HG03045 (cell line): ENCODE measurements at regions not wholly inside any gene's neighbourhood (a gene's known extent, or its start where the extent isn't known, plus 50 kb on each side); places are given as distances from the start of the nearest gene placed in this dataset.
"Not testable (repeated sequence)": the region's sequence is repeated elsewhere in the genome, so short reads cannot be mapped to it uniquely, and the experiment has no call there.

ENCODE experiments used
- ATAC-seq: cut with Tn5 transposase; IDR thresholded peaks from one replicate; pipeline ENCODE4 v1.9.1; 2021; ENCODE audit warnings: mild to moderate bottlenecking, moderate library complexity; ENCODE audit not compliant: unreplicated experiment

DNA sequence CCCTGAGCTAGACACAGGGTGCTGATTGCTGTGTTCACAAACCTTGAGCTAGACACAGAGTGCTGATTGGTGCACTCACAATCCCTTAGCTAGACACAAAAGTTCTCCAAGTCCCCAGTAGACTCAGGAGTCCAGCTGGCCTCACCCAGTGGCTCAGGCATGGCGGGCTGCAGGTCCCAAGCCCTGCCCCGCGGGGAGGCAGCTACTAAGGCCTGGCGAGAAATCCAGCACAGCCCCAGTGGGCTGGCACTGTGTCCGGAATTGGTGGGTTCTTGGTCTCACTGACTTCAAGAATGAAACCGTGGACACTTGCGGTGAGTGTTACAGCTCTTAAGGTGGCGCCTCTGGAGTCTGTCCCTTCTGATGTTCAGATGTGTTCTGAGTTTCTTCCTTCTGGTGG, 741.2 kb downstream of the SOCS6 start:
- not testable (repeated sequence) for ATAC-seq

DNA sequence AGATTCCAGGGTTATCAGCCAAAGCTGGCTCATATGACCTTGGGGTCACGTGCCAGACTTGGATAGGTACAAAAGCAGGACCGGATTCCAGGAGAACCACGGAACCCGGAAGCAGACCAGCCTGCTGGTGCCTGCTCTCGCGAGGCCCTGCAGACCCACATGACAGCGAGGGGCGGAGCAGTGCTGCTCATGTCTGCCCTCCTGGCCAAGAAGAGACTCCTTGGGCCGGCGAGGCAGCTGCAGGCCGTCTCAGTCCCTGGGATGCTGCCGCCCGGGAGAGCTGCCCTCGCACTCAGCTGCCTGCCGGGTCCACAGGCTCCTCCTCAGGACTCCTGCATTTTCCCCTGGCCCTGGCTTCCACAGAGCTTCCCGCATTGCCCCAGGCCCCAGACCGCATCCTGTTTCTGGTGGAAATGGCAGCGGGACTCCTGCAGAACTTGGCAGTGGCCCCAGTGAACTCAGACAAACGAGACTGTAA, 739.5 kb downstream of the SOCS6 start:
- no peak for ATAC-seq

DNA sequence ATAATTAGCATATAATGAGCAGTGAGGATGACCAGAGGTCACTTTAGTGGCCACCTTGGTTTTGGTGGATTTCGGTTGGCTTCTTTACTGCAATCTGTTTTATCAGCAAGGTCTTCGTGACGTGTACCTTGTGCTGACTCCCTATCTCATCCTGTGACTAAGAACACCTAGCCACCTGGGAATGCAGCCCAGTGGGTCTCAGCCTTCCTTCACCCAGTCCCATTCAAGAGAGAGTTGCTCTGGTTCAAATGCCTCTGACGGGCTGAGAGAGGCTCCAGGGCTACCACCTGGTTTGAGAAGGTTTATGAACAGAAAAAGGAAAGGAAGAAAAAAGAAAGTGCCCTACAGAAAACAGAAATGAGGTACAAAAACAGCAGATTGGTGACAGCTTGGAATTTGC, 738.7 kb downstream of the SOCS6 start:
- ATAC-seq = no peak

DNA sequence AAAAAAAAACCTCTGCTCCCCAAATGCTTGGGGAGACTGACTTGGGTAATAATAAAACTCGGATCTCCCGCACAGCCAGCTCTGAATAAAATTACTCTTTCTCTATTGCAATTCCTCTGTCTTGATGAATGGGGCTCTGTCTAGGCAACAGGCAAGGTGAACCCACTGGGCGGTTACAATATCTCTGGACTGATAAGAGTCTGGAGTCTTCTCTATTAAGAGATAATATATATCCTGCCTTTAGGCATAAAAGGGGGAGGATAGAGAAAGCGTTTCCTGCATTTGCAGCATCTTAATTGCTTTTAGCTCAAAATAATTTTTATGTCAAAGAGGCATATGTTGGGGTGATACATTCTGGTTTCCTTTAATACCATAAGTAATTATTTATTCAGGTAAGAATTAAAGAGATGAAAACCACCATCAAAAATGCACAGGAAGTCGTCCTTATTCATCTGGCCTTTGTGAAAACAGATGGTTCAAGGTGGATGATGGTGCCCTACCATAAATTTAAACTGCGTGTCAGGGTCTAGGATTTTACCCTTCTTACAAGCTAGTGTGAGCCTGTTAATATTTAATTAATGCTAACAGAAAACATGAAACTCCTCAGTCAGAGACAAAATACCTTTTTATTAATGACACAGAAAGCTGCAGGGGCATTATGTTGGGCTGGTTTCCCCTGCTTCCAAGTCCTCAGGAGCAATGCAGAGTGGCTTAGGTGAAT, 736.8 kb downstream of the SOCS6 start:
- no peak for ATAC-seq

DNA sequence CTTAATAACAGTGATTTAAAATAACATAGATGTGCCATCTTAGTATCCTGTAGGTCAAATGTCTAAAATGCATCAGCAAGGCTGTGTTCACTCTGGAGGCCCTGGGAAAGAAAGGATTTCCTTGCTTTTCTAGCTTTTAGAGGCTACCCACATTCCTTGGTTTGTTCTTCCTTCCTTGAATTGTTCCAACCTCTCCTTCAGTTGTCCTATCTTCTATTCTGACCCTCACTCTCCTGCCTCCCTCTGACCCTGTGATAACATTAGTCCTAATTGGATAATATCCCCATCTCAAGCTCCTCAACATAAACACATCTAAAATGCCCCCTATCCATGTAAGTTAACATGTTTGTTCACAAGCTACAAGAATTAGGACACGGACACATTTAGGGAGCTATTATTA, 733.5 kb downstream of the SOCS6 start:
- ATAC-seq = no peak

DNA sequence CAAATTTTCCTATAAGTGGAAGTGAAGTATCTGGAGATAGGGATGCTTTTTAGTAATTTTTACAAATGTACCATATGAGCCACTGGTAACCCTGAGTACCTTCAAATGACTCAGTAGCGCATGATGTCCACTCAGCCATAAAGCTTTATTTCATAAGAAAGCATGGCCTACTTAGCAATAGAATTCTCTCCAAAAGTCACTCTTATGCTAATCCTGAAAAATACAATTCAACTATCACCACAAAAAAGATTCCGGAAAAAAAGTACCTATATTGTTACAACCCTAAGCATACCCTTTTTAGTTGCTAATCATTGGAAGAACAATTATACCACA, 732.2 kb downstream of the SOCS6 start:
- no peak for ATAC-seq

DNA sequence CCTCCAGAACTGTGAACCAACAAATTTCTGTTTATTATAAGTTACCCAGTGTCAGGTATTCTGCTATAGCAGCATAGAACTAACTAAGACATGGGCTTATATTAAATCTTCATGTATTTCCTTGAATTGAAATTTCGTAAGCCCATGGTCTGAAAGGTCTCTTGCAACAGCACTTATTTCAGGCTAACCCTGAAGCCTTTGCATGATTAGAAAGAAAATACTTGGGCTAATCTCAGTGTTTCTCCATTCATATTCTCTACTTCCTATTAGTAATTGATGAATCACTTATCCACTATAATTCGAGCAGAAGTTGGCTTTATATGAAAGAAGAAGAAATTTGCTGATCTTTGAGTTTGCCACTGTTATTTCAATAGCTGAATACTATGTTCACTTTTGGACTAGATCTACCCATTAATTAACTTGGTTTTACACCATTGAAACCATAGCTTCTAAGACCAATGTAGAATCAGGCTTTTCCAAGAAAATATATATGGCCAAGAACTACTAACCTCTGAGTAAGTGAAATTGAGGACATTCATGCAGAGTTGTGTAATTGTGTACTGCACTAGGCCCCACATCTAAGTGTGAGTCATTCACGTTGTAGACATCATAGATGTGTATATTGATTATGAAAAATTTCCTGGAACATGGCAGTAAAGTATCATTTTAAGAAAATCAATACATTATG, 731.6 kb downstream of the SOCS6 start:
- no peak for ATAC-seq

DNA sequence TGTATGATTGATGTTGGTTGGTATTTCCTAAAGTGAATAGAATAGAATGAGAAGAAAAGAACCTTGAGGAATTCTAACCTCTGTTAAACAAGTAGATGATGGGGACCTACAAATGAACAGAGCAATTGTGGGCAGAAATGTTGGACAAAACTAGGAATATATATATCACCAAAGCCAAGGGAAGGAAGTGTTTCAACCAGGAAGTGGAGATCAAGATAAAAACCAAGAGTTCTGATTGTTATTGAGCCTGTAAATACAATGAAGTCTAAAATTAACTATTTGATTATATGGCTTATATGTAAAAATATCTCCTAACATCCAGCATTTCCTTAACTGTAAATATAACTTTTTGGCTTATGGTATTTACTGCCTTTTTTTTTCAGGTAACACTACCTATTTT, 730.0 kb downstream of the SOCS6 start:
- ATAC-seq = no peak

DNA sequence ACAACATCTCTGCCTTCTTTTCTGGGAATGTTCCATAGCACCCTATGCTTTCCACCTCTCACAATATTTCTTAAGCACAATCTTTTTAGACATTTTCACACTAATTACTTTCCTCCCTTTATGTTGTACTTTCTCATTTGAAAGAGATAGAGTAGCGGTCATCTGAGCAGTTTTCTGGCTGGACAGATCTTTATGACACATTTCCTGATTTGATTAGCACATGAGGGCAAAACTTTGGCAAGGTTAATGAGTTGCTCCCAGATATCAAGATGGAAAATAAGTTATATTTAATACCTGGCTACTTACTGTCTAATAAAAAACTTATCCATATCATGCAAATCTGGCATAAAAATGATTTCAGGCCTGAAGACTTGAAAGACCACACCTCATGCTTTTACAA, 723.9 kb downstream of the SOCS6 start:
- ATAC-seq = no peak

DNA sequence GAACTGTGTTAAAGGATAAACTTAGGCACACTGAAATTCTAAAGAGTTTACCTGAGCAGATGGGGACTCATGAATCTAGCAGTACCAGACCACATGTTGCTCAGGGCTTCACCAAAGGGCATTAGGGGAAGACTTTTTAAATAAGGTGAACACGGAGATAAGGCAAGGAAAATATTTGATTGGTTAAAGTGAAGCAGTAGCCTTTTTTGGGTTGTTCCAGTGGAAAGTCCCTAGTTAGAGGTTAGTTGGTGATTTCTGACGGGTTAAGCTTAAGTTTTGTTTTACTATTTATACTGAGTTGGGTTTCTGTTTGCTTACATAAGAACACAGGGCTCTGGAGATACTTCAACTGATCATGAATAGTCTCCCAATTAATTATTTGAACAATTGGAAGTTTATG, 722.5 kb downstream of the SOCS6 start:
- peak; percentile 42 for ATAC-seq

DNA sequence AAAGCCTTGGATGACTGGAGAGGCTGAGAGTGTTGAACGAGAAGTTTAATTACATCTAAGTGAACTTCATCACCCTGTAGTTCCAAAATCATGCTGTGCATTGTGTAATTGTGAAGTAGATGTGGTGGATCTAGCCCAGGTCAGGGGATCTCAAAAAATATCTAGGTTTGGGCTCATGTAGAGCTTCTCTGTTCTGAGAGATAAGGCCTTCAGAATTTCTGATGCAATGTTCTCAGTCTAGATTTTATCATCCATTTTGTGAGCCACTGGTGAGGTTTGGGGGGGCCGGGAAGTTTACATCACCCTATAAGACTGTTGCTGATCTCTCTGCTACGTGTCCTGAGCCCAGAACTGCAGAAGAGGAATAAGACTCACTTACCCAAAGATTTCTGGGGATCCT, 719.4 kb downstream of the SOCS6 start:
- ATAC-seq = no peak

DNA sequence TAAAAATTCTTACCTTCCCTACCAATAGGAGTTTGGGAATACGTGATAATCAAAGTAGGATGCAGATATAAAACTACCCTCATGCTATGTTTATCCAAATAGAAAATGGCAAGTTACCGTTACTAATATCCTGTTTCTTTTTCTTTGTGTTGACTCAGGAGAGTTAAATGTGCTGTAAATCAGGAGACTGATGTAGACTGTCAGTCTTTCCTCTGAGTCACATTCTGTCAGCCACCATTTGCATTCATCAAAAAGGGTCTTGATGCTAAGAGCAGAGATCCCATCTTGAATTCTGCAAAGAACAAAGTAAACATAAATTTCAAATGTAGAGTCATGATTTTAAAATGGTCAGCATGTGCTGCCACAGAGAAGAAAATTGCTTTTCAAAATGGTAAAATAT, 712.8 kb downstream of the SOCS6 start:
- no peak for ATAC-seq

DNA sequence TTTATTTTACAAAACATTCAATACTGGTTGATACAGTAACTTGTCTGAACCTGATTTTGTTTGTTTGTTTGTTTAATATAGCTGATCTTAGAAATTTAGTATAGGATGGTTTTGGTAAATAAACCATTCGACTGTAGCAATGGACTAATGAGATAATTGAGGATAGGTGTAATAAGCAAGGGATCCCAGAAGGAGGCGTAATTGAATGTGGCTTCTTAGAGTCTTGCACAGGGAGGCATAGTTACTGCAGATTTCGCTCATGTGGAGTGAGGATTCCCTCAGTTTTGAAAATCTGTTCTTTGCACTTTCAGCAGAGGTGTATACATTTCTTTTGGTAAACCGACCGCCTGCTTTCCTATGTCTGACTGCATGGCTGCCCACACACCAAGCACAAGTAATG, 709.6 kb downstream of the SOCS6 start:
- no peak for ATAC-seq

DNA sequence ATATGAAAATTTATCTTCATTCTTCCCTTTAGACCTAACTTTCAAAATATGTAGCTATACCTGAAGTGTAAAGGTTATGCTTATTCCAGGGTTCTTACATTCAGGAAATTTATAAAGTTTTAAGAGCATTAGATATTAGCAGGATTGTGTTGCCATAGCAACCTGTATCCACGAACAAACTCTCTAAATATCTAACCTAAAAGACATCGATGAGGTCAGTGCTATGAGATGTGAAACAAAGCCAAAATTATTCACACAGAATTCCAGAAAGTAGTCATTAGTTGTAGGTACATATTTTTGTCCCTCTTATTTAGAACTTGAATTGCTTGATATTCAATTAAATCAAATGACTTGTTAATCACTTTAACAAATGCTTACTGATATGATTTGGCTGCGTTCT, 705.3 kb downstream of the SOCS6 start:
- no peak for ATAC-seq

DNA sequence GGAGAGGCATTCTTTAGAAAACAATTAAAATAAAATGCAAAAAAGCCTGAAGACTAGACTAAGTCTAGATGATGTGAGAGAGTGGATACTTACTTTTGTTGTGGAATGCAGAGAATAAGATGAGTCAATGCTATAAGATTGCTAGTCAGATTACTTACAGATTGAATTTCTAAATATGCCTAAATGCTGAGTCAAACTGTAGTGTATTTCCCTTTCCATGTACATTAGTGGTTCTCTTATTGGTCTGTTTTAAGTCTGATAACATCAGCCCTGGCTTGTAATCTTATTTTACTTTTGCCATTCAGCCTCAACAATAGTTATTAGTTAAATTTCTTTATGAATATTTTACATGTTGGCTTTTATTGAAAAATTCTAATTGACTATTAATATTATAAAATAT, 702.7 kb downstream of the SOCS6 start:
- ATAC-seq = no peak

DNA sequence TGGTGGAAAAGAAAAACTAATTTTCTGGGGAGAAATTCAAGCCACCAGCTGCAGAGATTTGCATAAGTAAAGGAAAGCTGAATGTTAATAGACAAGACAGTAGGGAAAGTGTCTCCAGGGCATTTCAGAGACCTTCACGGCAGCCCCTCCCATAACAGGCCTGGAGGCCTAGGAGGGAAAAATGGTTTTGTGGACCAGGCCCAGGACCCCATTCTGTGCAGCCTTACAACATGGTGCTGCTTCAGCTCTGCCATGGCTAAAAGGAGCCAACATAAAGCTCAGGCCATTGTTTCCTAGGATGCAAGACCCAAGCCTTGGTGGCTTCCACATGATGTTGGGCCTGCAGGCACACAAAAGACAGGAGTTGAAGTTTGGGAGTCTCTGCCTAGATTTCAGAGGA, 697.1 kb downstream of the SOCS6 start:
- ATAC-seq = no peak

DNA sequence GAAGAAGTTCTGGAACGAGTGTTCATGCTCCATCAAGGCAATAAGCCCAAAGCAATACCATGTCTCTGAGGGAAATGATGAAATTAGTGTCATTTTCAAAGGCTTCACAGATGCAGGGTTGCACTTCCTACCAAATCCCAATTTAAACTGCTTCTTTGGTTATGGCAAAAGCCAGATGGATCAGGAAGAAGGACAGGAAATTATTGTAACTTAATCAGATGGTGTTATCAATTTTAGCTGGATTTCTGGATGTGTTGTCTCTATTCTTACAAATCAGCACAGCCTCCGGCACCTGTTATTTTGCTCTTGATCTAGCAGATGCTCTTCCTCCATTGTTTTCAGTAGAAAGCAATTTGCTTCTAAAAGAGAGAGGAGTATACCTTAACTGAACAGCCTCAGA, 693.4 kb downstream of the SOCS6 start:
- no peak for ATAC-seq

DNA sequence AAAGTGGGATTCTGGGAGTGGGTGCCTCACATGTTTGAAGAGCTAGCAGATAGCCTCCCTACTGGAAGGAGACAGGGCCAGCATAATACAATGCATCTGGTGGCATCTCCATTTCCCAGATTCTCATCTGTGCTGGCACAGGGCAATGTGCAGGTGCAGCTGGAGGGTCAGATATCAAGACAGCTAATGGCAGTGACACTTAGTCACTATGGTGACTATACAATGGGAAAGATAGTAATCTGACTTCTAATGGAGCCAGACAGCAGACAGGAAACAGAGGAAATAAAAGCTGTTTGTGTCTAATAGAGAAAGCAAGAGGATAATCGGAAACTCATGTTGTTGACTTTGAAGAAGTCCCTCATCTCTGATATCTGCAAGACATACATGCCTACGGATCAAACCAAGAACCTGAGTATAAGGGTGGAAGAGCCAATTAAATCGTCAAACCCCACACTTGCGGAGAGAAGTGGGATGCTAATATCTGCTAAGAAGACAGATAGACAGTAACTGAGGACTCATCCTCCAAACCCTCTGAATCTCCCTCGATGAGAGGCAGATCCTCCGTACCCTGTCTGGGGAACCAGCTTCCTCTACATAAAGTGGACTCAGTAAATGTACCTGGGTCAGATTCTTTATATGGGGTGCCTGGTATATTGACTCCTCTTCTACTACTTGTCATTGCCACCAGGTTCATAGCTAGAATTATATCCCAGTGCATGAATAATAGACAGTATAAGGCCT, 692.7 kb downstream of the SOCS6 start:
- no peak for ATAC-seq

DNA sequence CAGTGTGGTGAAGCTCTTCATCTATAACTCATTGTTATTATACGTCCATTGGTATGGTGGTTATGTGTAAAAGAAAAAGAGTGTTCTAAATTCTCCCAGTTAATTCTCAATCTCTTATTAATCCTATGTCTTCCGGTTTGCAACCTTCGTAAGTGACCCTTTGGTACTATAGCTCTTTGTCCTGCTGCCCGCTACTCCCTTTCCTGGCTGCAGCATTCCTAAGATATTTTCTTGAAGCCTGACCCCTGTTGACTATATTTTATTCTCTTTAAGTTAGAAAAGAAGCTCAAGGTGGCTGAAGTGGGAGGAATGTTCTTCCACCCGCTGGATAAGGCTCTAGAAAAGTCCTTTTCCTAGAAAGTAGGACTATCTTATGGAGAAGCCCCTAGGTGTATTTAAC, 684.8 kb downstream of the SOCS6 start:
- ATAC-seq = no peak

DNA sequence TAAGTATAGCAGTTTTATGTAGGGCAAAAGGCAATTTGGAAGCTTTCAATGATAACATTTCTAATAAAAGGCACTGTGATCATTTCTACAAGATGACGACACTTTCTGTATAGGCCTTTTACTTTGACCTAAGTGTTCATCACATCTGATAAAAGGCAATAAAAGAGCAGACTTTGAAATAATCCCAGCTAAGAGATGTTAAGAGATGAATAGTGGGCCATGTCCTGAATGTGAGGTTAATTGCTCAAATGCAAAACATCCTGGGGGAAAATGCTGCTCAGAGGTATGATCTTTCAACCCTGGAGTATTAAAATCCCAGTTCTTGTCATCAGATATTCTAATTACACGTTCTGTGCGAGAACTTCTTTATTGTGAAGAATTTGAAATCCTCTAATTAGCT, 677.6 kb downstream of the SOCS6 start:
- no peak for ATAC-seq

DNA sequence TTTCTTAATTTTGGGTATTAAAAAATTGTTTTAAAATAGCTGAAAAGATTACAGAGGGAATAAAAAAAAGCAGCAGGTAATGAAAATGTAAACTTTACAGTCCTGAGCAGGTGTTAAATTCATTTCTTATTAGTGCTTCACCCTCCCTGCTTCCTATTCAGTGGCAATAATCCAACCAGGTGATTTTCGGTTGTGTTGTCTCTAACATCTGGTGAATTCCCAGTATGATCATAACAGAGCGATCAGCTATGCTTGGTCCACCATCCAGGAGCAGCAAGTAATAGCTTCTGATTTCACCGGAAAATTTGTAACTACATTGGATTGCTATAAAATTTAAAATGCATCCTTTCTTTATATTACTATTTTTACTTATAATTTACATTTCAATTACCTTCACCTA, 673.1 kb downstream of the SOCS6 start:
- no peak for ATAC-seq

DNA sequence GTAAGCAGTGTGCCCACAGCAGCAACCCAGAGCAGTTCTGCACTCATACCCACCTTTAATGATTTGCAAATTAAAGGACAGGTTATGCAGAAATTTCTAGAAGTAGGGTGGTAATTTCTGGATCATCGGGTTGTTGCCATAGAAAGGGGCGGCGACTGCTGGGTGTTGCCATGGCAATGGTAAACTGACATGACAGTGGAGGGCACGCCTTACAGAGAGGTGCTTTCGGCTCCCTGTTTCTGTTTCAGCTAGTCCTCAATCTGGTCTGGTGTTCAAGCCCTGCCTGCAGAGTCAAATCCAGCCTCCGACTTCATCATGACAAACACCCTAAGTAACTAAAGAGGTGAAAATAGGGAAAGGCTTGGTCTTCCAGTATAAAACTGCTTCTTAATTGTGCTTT, 667.7 kb downstream of the SOCS6 start:
- ATAC-seq = no peak
